NT2/D1 (cell line): ENCODE measurements at regions not wholly inside any gene's neighbourhood (a gene's known extent, or its start where the extent isn't known, plus 50 kb on each side); places are given as distances from the start of the nearest gene placed in this dataset.

ENCODE experiments used
- YY1 ChIP-seq: IDR thresholded peaks from 2 replicates; pipeline ENCODE4 v1.6.1; 2011; ENCODE audit not compliant: insufficient read length, insufficient read depth
- ZNF274 ChIP-seq: IDR thresholded peaks from 2 replicates; pipeline ENCODE4 v1.6.1; 2011; ENCODE audit warnings: mild to moderate bottlenecking, low read depth, low read length

- TF ChIP-seq ZNF274 (no peak), YY1 (no peak)
Observed at GRCh38 chr11:27179334-27179733, 138.7 kb downstream of the BBOX1 start.
